BJ (cell line): ENCODE measurements at regions not wholly inside any gene's neighbourhood (a gene's known extent, or its start where the extent isn't known, plus 50 kb on each side); places are given as distances from the start of the nearest gene placed in this dataset.

Experiments
- CTCF ChIA-PET: fragments of 350-600 bp; formaldehyde crosslinking; extraction: SDS; loops from one replicate; lab custom pipeline; 2021; ENCODE audit warnings: antibody characterized with exemption, inconsistent platforms; lab: Yijun Ruan, JAX
- POLR2A ChIA-PET: fragments of 300-600 bp; sonication (Branson Sonifier 250); formaldehyde crosslinking; extraction: SDS; loops from one replicate; lab custom pipeline; 2021; ENCODE audit warnings: antibody characterized with exemption; lab: Charles Lee
- DNase-seq: peaks from one replicate; pipeline ENCODE4 v3.0.0-alpha.2; 2011; ENCODE audit warnings: low read depth
- H3K27me3 ChIP-seq: 2 replicates; pipeline ENCODE4 v1.6.0; 2011; ENCODE audit warnings: low read length; ENCODE audit not compliant: control insufficient read depth, insufficient read depth
- H3K36me3 ChIP-seq: 2 replicates; pipeline ENCODE4 v1.5.1; 2011; ENCODE audit warnings: low read length; ENCODE audit not compliant: control insufficient read depth, insufficient read depth
- H3K4me3 ChIP-seq: 2 replicates; pipeline ENCODE4 v1.5.1; 2011; ENCODE audit warnings: low read depth, mild to moderate bottlenecking, control low read depth, low read length
- CTCF ChIP-seq: IDR thresholded peaks from 2 replicates; pipeline ENCODE4 v1.5.1; 2011; ENCODE audit warnings: low read depth, mild to moderate bottlenecking, control low read depth, inconsistent platforms, low read length, moderate library complexity; ENCODE audit not compliant: insufficient read depth

GRCh38 chr4:13849778-13850177 lies 222.3 kb upstream of the BOD1L1 start:
- no peaks in the 10 kb centered on the region for H3K36me3 ChIP-seq
- DNase-seq = no peak
- TF ChIP-seq CTCF = no peak
- no peak overlapping the region for H3K4me3 ChIP-seq
- CTCF ChIA-PET = no interaction called here
- H3K27me3 ChIP-seq = no peaks in the 10 kb centered on the region
- POLR2A ChIA-PET = no interaction called here

- no peak for DNase-seq
- TF ChIP-seq CTCF = no peak
- H3K27me3 ChIP-seq = no peaks in the 10 kb centered on the region
- ChIA-PET POLR2A (no interaction called here), CTCF (no interaction called here)
- H3K4me3 ChIP-seq = no peak overlapping the region
- H3K36me3 ChIP-seq = no peaks in the 10 kb centered on the region
These were observed 223.8 kb upstream of the BOD1L1 start for GRCh38 chr4:13851085-13851940.

GRCh38 chr4:13852411-13852810 lies 224.9 kb upstream of the BOD1L1 start:
- H3K4me3 ChIP-seq = no peak overlapping the region
- H3K36me3 ChIP-seq = no peaks in the 10 kb centered on the region
- no peaks in the 10 kb centered on the region for H3K27me3 ChIP-seq
- ChIA-PET CTCF (no interaction called here), POLR2A (no interaction called here)
- TF ChIP-seq CTCF = no peak
- DNase-seq = no peak

GRCh38 chr4:13856387-13856786 lies 228.9 kb upstream of the BOD1L1 start:
- TF ChIP-seq CTCF = no peak
- no peak for DNase-seq
- H3K4me3 ChIP-seq = no peak overlapping the region
- H3K36me3 ChIP-seq = no peaks in the 10 kb centered on the region
- CTCF ChIA-PET = no interaction called here
- POLR2A ChIA-PET = no interaction called here
- H3K27me3 ChIP-seq = no peaks in the 10 kb centered on the region

- TF ChIP-seq CTCF = no peak
- no peaks in the 10 kb centered on the region for H3K36me3 ChIP-seq
- ChIA-PET CTCF (no interaction called here), POLR2A (no interaction called here)
- H3K4me3 ChIP-seq = no peak overlapping the region
- no peak for DNase-seq
- no peaks in the 10 kb centered on the region for H3K27me3 ChIP-seq
These were observed 229.9 kb upstream of the BOD1L1 start for GRCh38 chr4:13857397-13857796.
